Stimulated activated effector memory CD8-positive, alpha-beta T cell treated with anti-CD3 and anti-CD28 coated beads, Interleukin-12 subunit alpha, Interleukin-12 subunit beta, amount 100 ng/mL, for 72 hours (primary cell): ENCODE measurements at regions not wholly inside any gene's neighbourhood (a gene's known extent, or its start where the extent isn't known, plus 50 kb on each side); places are given as distances from the start of the nearest gene placed in this dataset.
"Not testable (repeated sequence)": the region's sequence is repeated elsewhere in the genome, so short reads cannot be mapped to it uniquely, and the experiment has no call there.

ENCODE experiments used
- ATAC-seq: fragments of 150-1000 bp; cut with Tn5 transposase; 2 replicates; pipeline ENCODE4 v1.10.0; 2021
- DNase-seq, 2 donors: peaks; one replicate each; pipeline ENCODE4 v3.0.0; 2021 to 2022; ENCODE audit warnings: low spot score in 2 of 2
- H3K27ac Mint-ChIP-seq: one replicate; pipeline ENCODE4 v1.8.0; 2022; ENCODE audit warnings: mild to moderate bottlenecking, mixed read lengths
- H3K36me3 Mint-ChIP-seq: one replicate; pipeline ENCODE4 v1.8.0; 2022; ENCODE audit warnings: mild to moderate bottlenecking, mixed read lengths
- H3K4me1 Mint-ChIP-seq: one replicate; pipeline ENCODE4 v1.8.0; 2022; ENCODE audit warnings: mixed read lengths
- H3K4me3 Mint-ChIP-seq: one replicate; pipeline ENCODE4 v1.8.0; 2022; ENCODE audit warnings: mild to moderate bottlenecking, mixed read lengths
- H3K9me3 Mint-ChIP-seq: one replicate; pipeline ENCODE4 v1.8.0; 2022; ENCODE audit warnings: mixed read lengths

GRCh38 chr1:184896000-184896399 is 78.3 kb downstream of the NIBAN1 start:
- DNase-seq (no peak), ATAC-seq (no peak)
- H3K27ac Mint-ChIP-seq = no peak overlapping the region
- peaks cover 61% of the 10 kb centered on the region for H3K4me1 Mint-ChIP-seq
- H3K4me3 Mint-ChIP-seq = no peak overlapping the region
- H3K9me3 Mint-ChIP-seq = no peaks in the 10 kb centered on the region
- peaks cover 50% of the 10 kb centered on the region for H3K36me3 Mint-ChIP-seq

GRCh38 chr1:184895086-184895485 is 79.2 kb downstream of the NIBAN1 start:
- ATAC-seq (no peak), DNase-seq (no peak)
- H3K4me3 Mint-ChIP-seq = no peak overlapping the region
- H3K36me3 Mint-ChIP-seq = peaks cover 55% of the 10 kb centered on the region
- H3K4me1 Mint-ChIP-seq = peaks cover 64% of the 10 kb centered on the region
- no peak overlapping the region for H3K27ac Mint-ChIP-seq
- H3K9me3 Mint-ChIP-seq = no peaks in the 10 kb centered on the region

- DNase-seq (no peak), ATAC-seq (no peak)
- H3K4me3 Mint-ChIP-seq = no peak overlapping the region
- H3K36me3 Mint-ChIP-seq = peaks cover 52% of the 10 kb centered on the region
- no peaks in the 10 kb centered on the region for H3K9me3 Mint-ChIP-seq
- peak overlapping the region; percentile 99 for H3K27ac Mint-ChIP-seq
- peaks cover 70% of the 10 kb centered on the region for H3K4me1 Mint-ChIP-seq
Measured at GRCh38 chr1:184893695-184894094, 80.6 kb downstream of the NIBAN1 start.

GRCh38 chr1:184892116-184892515 is 82.2 kb downstream of the NIBAN1 start:
- Mint-ChIP-seq H3K9me3 (no peaks in the 10 kb centered on the region), H3K4me1 (peaks cover 68% of the 10 kb centered on the region), H3K4me3 (peak overlapping the region; percentile 7), H3K27ac (peak overlapping the region; percentile 99), H3K36me3 (peaks cover 44% of the 10 kb centered on the region)
- DNase-seq = peak in 1 of 2 donors; percentile 73
- peak; percentile 91 for ATAC-seq

- Mint-ChIP-seq H3K4me3 (peak overlapping the region; percentile 59), H3K4me1 (peaks cover 67% of the 10 kb centered on the region), H3K9me3 (no peaks in the 10 kb centered on the region), H3K27ac (peak overlapping the region; percentile 99), H3K36me3 (peaks cover 37% of the 10 kb centered on the region)
- no peak for DNase-seq
- ATAC-seq = no peak
Measured at GRCh38 chr1:184891440-184891839, 82.9 kb downstream of the NIBAN1 start.

- ATAC-seq (peak; percentile 86), DNase-seq (peak; percentile 24 to 81)
- peaks cover 41% of the 10 kb centered on the region for H3K36me3 Mint-ChIP-seq
Measured at GRCh38 chr1:184890539-184890973, 83.8 kb downstream of the NIBAN1 start.

GRCh38 chr1:184889902-184890301 is 84.4 kb downstream of the NIBAN1 start:
- H3K4me1 Mint-ChIP-seq = peaks cover 72% of the 10 kb centered on the region
- H3K4me3 Mint-ChIP-seq = peak overlapping the region; percentile 59
- H3K9me3 Mint-ChIP-seq = no peaks in the 10 kb centered on the region
- ATAC-seq = no peak
- DNase-seq = no peak
- peak overlapping the region; percentile 99 for H3K27ac Mint-ChIP-seq
- H3K36me3 Mint-ChIP-seq = peaks cover 48% of the 10 kb centered on the region

More at GRCh38 chr1:184890539-184890973, 83.8 kb downstream of the NIBAN1 start:
- Mint-ChIP-seq H3K9me3 (no peaks in the 10 kb centered on the region), H3K4me1 (peaks cover 69% of the 10 kb centered on the region), H3K27ac (peak overlapping the region; percentile 99), H3K4me3 (peak overlapping the region; percentile 59)

GRCh38 chr1:184889166-184889565 is 85.1 kb downstream of the NIBAN1 start:
- Mint-ChIP-seq H3K36me3 (peaks cover 55% of the 10 kb centered on the region), H3K4me1 (peaks cover 69% of the 10 kb centered on the region)
- no peak for ATAC-seq

GRCh38 chr1:184888505-184888904 is 85.8 kb downstream of the NIBAN1 start:
- DNase-seq = no peak
- Mint-ChIP-seq H3K4me1 (peaks cover 68% of the 10 kb centered on the region), H3K27ac (peak overlapping the region; percentile 30), H3K4me3 (no peak overlapping the region), H3K36me3 (peaks cover 61% of the 10 kb centered on the region), H3K9me3 (no peaks in the 10 kb centered on the region)
- no peak for ATAC-seq

More at GRCh38 chr1:184889166-184889565, 85.1 kb downstream of the NIBAN1 start:
- Mint-ChIP-seq H3K4me3 (no peak overlapping the region), H3K9me3 (no peaks in the 10 kb centered on the region), H3K27ac (peak overlapping the region; percentile 99)
- DNase-seq = no peak

- Mint-ChIP-seq H3K27ac (peak overlapping the region; percentile 95), H3K9me3 (no peaks in the 10 kb centered on the region), H3K4me1 (peaks cover 63% of the 10 kb centered on the region), H3K36me3 (peaks cover 62% of the 10 kb centered on the region), H3K4me3 (peak overlapping the region; percentile 39)
- ATAC-seq (peak; percentile 87), DNase-seq (no peak)
Measured at GRCh38 chr1:184882957-184883815, 91.1 kb downstream of the NIBAN1 start.

- H3K36me3 Mint-ChIP-seq = peaks cover 56% of the 10 kb centered on the region
- ATAC-seq (peak; percentile 88), DNase-seq (no peak)
- H3K4me3 Mint-ChIP-seq = peak overlapping the region; percentile 39
- peaks cover 59% of the 10 kb centered on the region for H3K4me1 Mint-ChIP-seq
- H3K9me3 Mint-ChIP-seq = no peaks in the 10 kb centered on the region
- peak overlapping the region; percentile 95 for H3K27ac Mint-ChIP-seq
Measured at GRCh38 chr1:184881941-184882913, 92.1 kb downstream of the NIBAN1 start.

- peaks cover 56% of the 10 kb centered on the region for H3K36me3 Mint-ChIP-seq
- no peak for DNase-seq
- H3K27ac Mint-ChIP-seq = peak overlapping the region; percentile 7
- H3K9me3 Mint-ChIP-seq = no peaks in the 10 kb centered on the region
- no peak overlapping the region for H3K4me3 Mint-ChIP-seq
- H3K4me1 Mint-ChIP-seq = peaks cover 49% of the 10 kb centered on the region
- ATAC-seq = no peak
Measured at GRCh38 chr1:184879876-184880557, 94.3 kb downstream of the NIBAN1 start.

GRCh38 chr1:184878602-184879001 is 95.7 kb downstream of the NIBAN1 start:
- no peak for ATAC-seq
- Mint-ChIP-seq H3K4me3 (no peak overlapping the region), H3K36me3 (peaks cover 45% of the 10 kb centered on the region), H3K9me3 (no peaks in the 10 kb centered on the region), H3K4me1 (peaks cover 45% of the 10 kb centered on the region), H3K27ac (peak overlapping the region; percentile 45)
- DNase-seq = no peak

- ATAC-seq (no peak), DNase-seq (no peak)
- H3K9me3 Mint-ChIP-seq = no peaks in the 10 kb centered on the region
- H3K4me3 Mint-ChIP-seq = no peak overlapping the region
- H3K36me3 Mint-ChIP-seq = peaks cover 44% of the 10 kb centered on the region
- peaks cover 39% of the 10 kb centered on the region for H3K4me1 Mint-ChIP-seq
- H3K27ac Mint-ChIP-seq = peak overlapping the region; percentile 45
Measured at GRCh38 chr1:184878002-184878401, 96.3 kb downstream of the NIBAN1 start.

GRCh38 chr1:184876015-184876414 is 98.3 kb downstream of the NIBAN1 start:
- peaks cover 19% of the 10 kb centered on the region for H3K4me1 Mint-ChIP-seq
- not testable (repeated sequence) for ATAC-seq

More at GRCh38 chr1:184876015-184876414, 98.3 kb downstream of the NIBAN1 start:
- H3K36me3 Mint-ChIP-seq = peaks cover 30% of the 10 kb centered on the region
- not testable (repeated sequence) for H3K4me3 Mint-ChIP-seq, H3K9me3 Mint-ChIP-seq, H3K27ac Mint-ChIP-seq, DNase-seq
